ENCODE measurements at regions not wholly inside any gene's neighbourhood (a gene's known extent, or its start where the extent isn't known, plus 50 kb on each side); places are given as distances from the start of the nearest gene placed in this dataset.

- TF ChIP-seq CTCF (IDR thresholded peaks at IDR 0.05; ENCODE audit: poor library complexity) (no peak), EZH2 (IDR thresholded peaks at IDR 0.05; ENCODE audit: borderline replicate concordance) (no peak), EZH2phosphoT487 (IDR thresholded peaks at IDR 0.05; ENCODE audit: low read depth, severe bottlenecking, unreplicated experiment) (no peak)
Measured at GRCh38 chr9:1515557-1515956, 465.4 kb downstream of the DMRT2 start.

Data from hepatocyte (in vitro differentiated cells).